Mesenchymal stem cell (in vitro differentiated cells and primary cell): ENCODE measurements at regions not wholly inside any gene's neighbourhood (a gene's known extent, or its start where the extent isn't known, plus 50 kb on each side); places are given as distances from the start of the nearest gene placed in this dataset.

Experiments
- DNase-seq: peaks from one replicate; pipeline ENCODE4 v3.0.0-alpha.2; 2013
- H2AFZ ChIP-seq: one replicate; pipeline ENCODE4 v1.6.1; 2013; ENCODE audit warnings: low read depth, mild to moderate bottlenecking, control low read depth, inconsistent platforms, low read length, moderate library complexity
- H2AK5ac ChIP-seq: 2 replicates; pipeline ENCODE4 v1.6.1; 2013; ENCODE audit warnings: low read length, moderate library complexity, mild to moderate bottlenecking, inconsistent platforms; ENCODE audit not compliant: severe bottlenecking
- H2BK120ac ChIP-seq: one replicate; pipeline ENCODE4 v1.6.1; 2013; ENCODE audit warnings: low read depth, mild to moderate bottlenecking, inconsistent platforms, low read length, moderate library complexity
- H2BK12ac ChIP-seq, 2 experiments: one replicate each; pipeline ENCODE4 v1.6.1; 2013; ENCODE audit warnings: inconsistent platforms in 2 of 2, low read length in 2 of 2, mild to moderate bottlenecking in 2 of 2, moderate library complexity in 2 of 2, control low read depth in 1 of 2
- H2BK15ac ChIP-seq: one replicate; pipeline ENCODE4 v1.6.1; 2013; ENCODE audit warnings: mild to moderate bottlenecking, low read depth, inconsistent platforms; ENCODE audit not compliant: poor library complexity, severe bottlenecking
- H2BK5ac ChIP-seq: 2 replicates; pipeline ENCODE4 v1.6.1; 2013; ENCODE audit warnings: low read depth, mild to moderate bottlenecking, low read length, control low read depth, inconsistent platforms; ENCODE audit not compliant: poor library complexity, severe bottlenecking
- H3K14ac ChIP-seq, 2 experiments: one replicate each; pipeline ENCODE4 v1.6.1; 2013; ENCODE audit warnings: inconsistent platforms in 2 of 2, low read length in 2 of 2, control low read depth in 1 of 2, mild to moderate bottlenecking in 1 of 2, moderate library complexity in 1 of 2
- H3K18ac ChIP-seq, 2 experiments: one replicate each; pipeline ENCODE4 v1.6.1; 2013; ENCODE audit warnings: inconsistent platforms in 2 of 2, low read length in 2 of 2, control low read depth in 1 of 2, low read depth in 1 of 2, mild to moderate bottlenecking in 1 of 2
- H3K23ac ChIP-seq, 2 experiments: one replicate each; pipeline ENCODE4 v1.6.1; 2013; ENCODE audit warnings: inconsistent platforms in 2 of 2, low read length in 2 of 2, mild to moderate bottlenecking in 2 of 2, moderate library complexity in 2 of 2, control low read depth in 1 of 2
- H3K27ac ChIP-seq: 2 replicates; pipeline ENCODE4 v1.5.1; 2013; ENCODE audit warnings: mild to moderate bottlenecking, moderate library complexity, low read length, control low read depth, inconsistent platforms; ENCODE audit not compliant: poor library complexity, severe bottlenecking
- H3K27me3 ChIP-seq, 2 experiments: 2 replicates each; pipeline versions ENCODE4 v1.6.1 to v1.7.0; 2013; ENCODE audit warnings: low read length in 2 of 2, mild to moderate bottlenecking in 2 of 2, moderate library complexity in 2 of 2, control low read depth in 1 of 2, inconsistent platforms in 1 of 2; ENCODE audit not compliant: control insufficient read depth in 1 of 2, insufficient read depth in 1 of 2
- H3K36me3 ChIP-seq, 2 experiments: 2 replicates each; pipeline versions ENCODE4 v1.6.1 to v1.7.0; 2013; ENCODE audit warnings: low read length in 2 of 2, control low read depth in 1 of 2, inconsistent platforms in 1 of 2, low read depth in 1 of 2, mild to moderate bottlenecking in 1 of 2; ENCODE audit not compliant: insufficient read depth in 2 of 2, control insufficient read depth in 1 of 2
- H3K4ac ChIP-seq, 2 experiments: one replicate each; pipeline ENCODE4 v1.6.1; 2013; ENCODE audit warnings: inconsistent platforms in 2 of 2, low read length in 2 of 2, mild to moderate bottlenecking in 2 of 2, moderate library complexity in 2 of 2, control low read depth in 1 of 2, low read depth in 1 of 2
- H3K4me1 ChIP-seq: 2 replicates; pipeline ENCODE4 v1.6.1; 2013; ENCODE audit warnings: low read depth, low read length, control low read depth; ENCODE audit not compliant: control insufficient read depth, insufficient read depth
- H3K4me2 ChIP-seq: 2 replicates; pipeline ENCODE4 v1.6.1; 2013; ENCODE audit warnings: low read length, mild to moderate bottlenecking, inconsistent platforms; ENCODE audit not compliant: poor library complexity, severe bottlenecking
- H3K4me3 ChIP-seq, 2 experiments: 2 replicates each; pipeline versions ENCODE4 v1.5.1 to v1.7.0; 2013; ENCODE audit warnings: low read length in 2 of 2, mild to moderate bottlenecking in 2 of 2, control low read depth in 1 of 2, low read depth in 1 of 2; ENCODE audit not compliant: insufficient read depth in 1 of 2
- H3K79me1 ChIP-seq: replicated peaks from 2 replicates; pipeline ENCODE4 v1.6.1; 2013; ENCODE audit warnings: mild to moderate bottlenecking, control low read depth, low read length, inconsistent platforms; ENCODE audit not compliant: poor library complexity, severe bottlenecking
- H3K9ac ChIP-seq: 2 replicates; pipeline ENCODE4 v1.7.0; 2013; ENCODE audit warnings: mild to moderate bottlenecking, low read length, moderate library complexity
- H3K9me3 ChIP-seq: 2 replicates; pipeline ENCODE4 v1.7.0; 2013; ENCODE audit warnings: mild to moderate bottlenecking, low read length; ENCODE audit not compliant: control insufficient read depth
- H4K8ac ChIP-seq: one replicate; pipeline ENCODE4 v1.6.1; 2013; ENCODE audit warnings: inconsistent platforms, mild to moderate bottlenecking, low read length, moderate library complexity
- H4K91ac ChIP-seq: one replicate; pipeline ENCODE4 v1.6.1; 2013; ENCODE audit warnings: mild to moderate bottlenecking, low read length, inconsistent platforms
- WGBS: methylation state at CpG from one replicate; pipeline ENCODE4 v1.1.7; 2013; ENCODE audit warnings: mixed read lengths; 5-methylcytosine and 5-hydroxymethylcytosine counted together

- H3K4me3 ChIP-seq = no peak overlapping the region
- H3K14ac ChIP-seq = no peak overlapping the region
- no peak overlapping the region for H2BK15ac ChIP-seq
- no peak overlapping the region for H3K9ac ChIP-seq
- no peaks in the 10 kb centered on the region for H3K79me1 ChIP-seq
- H3K9me3 ChIP-seq = no peaks in the 10 kb centered on the region
- no peak overlapping the region for H2AFZ ChIP-seq
- no peaks in the 10 kb centered on the region for H3K36me3 ChIP-seq
- no peak for DNase-seq
- H3K4ac ChIP-seq = no peak overlapping the region
- no peak overlapping the region for H3K27ac ChIP-seq
- no peak overlapping the region for H2BK12ac ChIP-seq
- no peak overlapping the region for H3K4me2 ChIP-seq
- no peak overlapping the region for H2BK5ac ChIP-seq
- H2AK5ac ChIP-seq = no peak overlapping the region
- no peaks in the 10 kb centered on the region for H3K4me1 ChIP-seq
- 71% methylated on average over 1 of the region's 1 CpG for WGBS
- H3K18ac ChIP-seq = no peak overlapping the region
- H4K91ac ChIP-seq = no peak overlapping the region
- peaks cover 0 to 8% of the 10 kb centered on the region in 2 experiments for H3K27me3 ChIP-seq
- no peak overlapping the region for H4K8ac ChIP-seq
- no peak overlapping the region for H3K23ac ChIP-seq
- no peak overlapping the region for H2BK120ac ChIP-seq
Measured at GRCh38 chr14:98877065-98877464, 394.9 kb downstream of the BCL11B start.

- no peak overlapping the region for H3K4me2 ChIP-seq
- H4K91ac ChIP-seq = no peak overlapping the region
- no peak overlapping the region for H4K8ac ChIP-seq
- H3K9me3 ChIP-seq = peaks cover 2% of the 10 kb centered on the region
- WGBS = 82% methylated on average over 2 of the region's 3 CpGs
- H3K79me1 ChIP-seq = no peaks in the 10 kb centered on the region
- no peak overlapping the region for H2AK5ac ChIP-seq
- no peak overlapping the region for H3K27ac ChIP-seq
- no peaks in the 10 kb centered on the region for H3K4me1 ChIP-seq
- no peak for DNase-seq
- H2AFZ ChIP-seq = no peak overlapping the region
- no peak overlapping the region for H3K9ac ChIP-seq
- H3K27me3 ChIP-seq = peaks cover 0 to 8% of the 10 kb centered on the region in 2 experiments
- H2BK12ac ChIP-seq = no peak overlapping the region
- no peak overlapping the region for H3K4me3 ChIP-seq
- no peak overlapping the region for H2BK5ac ChIP-seq
- no peak overlapping the region for H3K23ac ChIP-seq
- H2BK15ac ChIP-seq = no peak overlapping the region
- no peak overlapping the region for H3K4ac ChIP-seq
- no peak overlapping the region for H3K14ac ChIP-seq
- H2BK120ac ChIP-seq = no peak overlapping the region
- H3K18ac ChIP-seq = no peak overlapping the region
- no peaks in the 10 kb centered on the region for H3K36me3 ChIP-seq
Measured at GRCh38 chr14:98878282-98878681, 393.7 kb downstream of the BCL11B start.

DNA sequence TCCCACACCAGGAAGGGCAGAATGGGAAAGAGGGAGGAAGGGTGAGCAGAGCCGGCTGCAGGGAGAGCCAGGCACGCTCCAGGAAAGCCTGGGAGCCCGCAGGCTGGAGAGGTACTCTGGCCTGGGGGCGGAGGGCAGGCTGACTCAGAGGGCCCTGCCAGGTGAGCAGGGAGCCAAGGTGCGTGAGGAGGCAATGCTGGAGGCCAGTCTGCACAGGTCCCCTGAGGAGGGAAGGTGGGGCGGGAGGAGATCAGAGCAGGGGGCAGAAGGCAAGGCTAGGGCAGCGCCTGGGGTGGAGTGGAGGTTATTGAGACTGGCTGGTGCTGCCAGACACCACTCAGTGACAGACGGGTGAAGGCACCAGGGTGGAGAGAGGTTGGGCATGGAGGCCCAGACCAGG is 385.0 kb downstream of the BCL11B start:
- Histone ChIP-seq H4K8ac (no peak overlapping the region), H3K4me3 (no peak overlapping the region), H2BK120ac (no peak overlapping the region), H2AK5ac (no peak overlapping the region), H3K14ac (no peak overlapping the region), H3K36me3 (no peaks in the 10 kb centered on the region), H3K27me3 (peaks cover 0 to 11% of the 10 kb centered on the region in 2 experiments), H3K4me2 (no peak overlapping the region), H3K23ac (no peak overlapping the region), H3K4me1 (no peaks in the 10 kb centered on the region), H2BK12ac (no peak overlapping the region), H2AFZ (no peak overlapping the region), H3K4ac (no peak overlapping the region), H3K79me1 (no peaks in the 10 kb centered on the region), H2BK15ac (no peak overlapping the region), H3K9ac (no peak overlapping the region), H3K27ac (no peak overlapping the region), H2BK5ac (no peak overlapping the region), H3K9me3 (peaks cover 3% of the 10 kb centered on the region), H3K18ac (no peak overlapping the region), H4K91ac (no peak overlapping the region)
- 80% methylated on average over 8 of the region's 8 CpGs for WGBS
- no peak for DNase-seq

DNA sequence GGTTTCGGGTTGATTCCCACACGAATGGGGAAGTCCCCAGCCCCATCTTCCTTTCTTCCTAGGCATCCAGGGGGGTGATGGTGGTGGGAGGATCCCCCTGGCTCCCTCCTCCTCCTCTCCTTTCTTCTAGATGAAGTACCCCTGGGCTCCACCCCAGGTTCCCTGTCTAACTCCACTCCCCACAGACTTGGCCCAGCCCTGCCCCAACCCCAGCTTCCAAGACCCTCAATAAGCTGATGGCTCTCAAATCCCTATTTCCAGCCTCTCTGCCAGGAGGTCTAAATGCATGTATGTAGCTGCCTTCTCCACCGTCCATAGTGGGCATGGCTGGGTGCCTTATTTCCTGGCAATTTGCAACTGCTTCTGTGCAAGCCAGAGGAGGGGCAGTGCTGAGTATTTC is 383.7 kb downstream of the BCL11B start:
- no peak overlapping the region for H2AK5ac ChIP-seq
- H2BK12ac ChIP-seq = no peak overlapping the region
- H3K4me3 ChIP-seq = no peak overlapping the region
- H3K36me3 ChIP-seq = no peaks in the 10 kb centered on the region
- no peaks in the 10 kb centered on the region for H3K4me1 ChIP-seq
- H3K18ac ChIP-seq = no peak overlapping the region
- no peak overlapping the region for H4K91ac ChIP-seq
- no peak overlapping the region for H2BK15ac ChIP-seq
- DNase-seq = no peak
- H3K4me2 ChIP-seq = no peak overlapping the region
- no peak overlapping the region for H3K9ac ChIP-seq
- no peak overlapping the region for H3K14ac ChIP-seq
- no peak overlapping the region for H3K27ac ChIP-seq
- H3K23ac ChIP-seq = no peak overlapping the region
- H3K27me3 ChIP-seq = peaks cover 0 to 14% of the 10 kb centered on the region in 2 experiments
- no peak overlapping the region for H2BK120ac ChIP-seq
- no peak overlapping the region for H2BK5ac ChIP-seq
- peaks cover under 1% of the 10 kb centered on the region for H3K9me3 ChIP-seq
- H2AFZ ChIP-seq = no peak overlapping the region
- H4K8ac ChIP-seq = no peak overlapping the region
- 86% methylated on average over 1 of the region's 3 CpGs for WGBS
- no peaks in the 10 kb centered on the region for H3K79me1 ChIP-seq
- no peak overlapping the region for H3K4ac ChIP-seq
